CD14-positive monocyte (primary cell): ENCODE measurements at regions not wholly inside any gene's neighbourhood (a gene's known extent, or its start where the extent isn't known, plus 50 kb on each side); places are given as distances from the start of the nearest gene placed in this dataset.

Experiments
- DNase-seq, 3 donors: peaks; one replicate each; pipeline ENCODE4 v3.0.0-alpha.2; 2011 to 2022
- H2AFZ ChIP-seq: 2 replicates; pipeline ENCODE4 v1.6.0; 2012; ENCODE audit warnings: mild to moderate bottlenecking, low read depth, low read length, inconsistent platforms; ENCODE audit not compliant: insufficient read depth, poor library complexity, severe bottlenecking
- H3K27ac ChIP-seq, 2 donors: 1 replicate in 1 of 2; 2 replicates in 1 of 2; pipeline ENCODE4 v1.5.1; 2012 to 2013; ENCODE audit warnings: low read length in 2 of 2, control low read depth in 1 of 2, inconsistent platforms in 1 of 2, low read depth in 1 of 2, mild to moderate bottlenecking in 1 of 2
- H3K27me3 ChIP-seq, 2 donors: one replicate each; pipeline versions ENCODE4 v1.6.0 to v1.6.1; 2011 to 2013; ENCODE audit warnings: low read length in 2 of 2; ENCODE audit not compliant: control insufficient read depth in 2 of 2, insufficient read depth in 2 of 2
- H3K36me3 ChIP-seq, 2 donors: replicated peaks in 1 of 2; 1 replicate in 1 of 2; 2 replicates in 1 of 2; pipeline versions ENCODE4 v1.5.1 to v1.6.1; 2012 to 2013; ENCODE audit warnings: low read length in 2 of 2, control low read depth in 1 of 2, inconsistent platforms in 1 of 2, mild to moderate bottlenecking in 1 of 2; ENCODE audit not compliant: insufficient read depth in 2 of 2, control insufficient read depth in 1 of 2
- H3K4me1 ChIP-seq, 2 donors: 1 replicate in 1 of 2; 2 replicates in 1 of 2; pipeline versions ENCODE4 v1.5.1 to v1.6.1; 2012 to 2013; ENCODE audit warnings: low read length in 2 of 2, control low read depth in 1 of 2, inconsistent platforms in 1 of 2, mild to moderate bottlenecking in 1 of 2, moderate library complexity in 1 of 2; ENCODE audit not compliant: insufficient read depth in 2 of 2, control insufficient read depth in 1 of 2
- H3K4me2 ChIP-seq: replicated peaks from 2 replicates; pipeline ENCODE3; 2012; ENCODE audit warnings: low read length, moderate library complexity, mild to moderate bottlenecking; ENCODE audit not compliant: poor library complexity, severe bottlenecking; ENCODE audit errors: extremely low read depth
- H3K4me3 ChIP-seq, 3 experiments: fragments of 200-600 bp in 1 of 3; sonication (generic) in 1 of 3; replicated peaks in 1 of 3; 1 replicate in 2 of 3; 2 replicates in 1 of 3; pipeline ENCODE4 v1.5.1; 2011 to 2013; ENCODE audit warnings: low read length in 3 of 3, mild to moderate bottlenecking in 3 of 3, control low read depth in 2 of 3, low read depth in 2 of 3, inconsistent platforms in 1 of 3, moderate library complexity in 1 of 3
- H3K79me2 ChIP-seq: 2 replicates; pipeline ENCODE4 v1.6.0; 2012; ENCODE audit warnings: mild to moderate bottlenecking, control low read depth, inconsistent platforms, low read length, moderate library complexity; ENCODE audit not compliant: insufficient read depth
- H3K9ac ChIP-seq: 2 replicates; pipeline ENCODE4 v1.6.0; 2017; ENCODE audit warnings: low read length, mild to moderate bottlenecking; ENCODE audit not compliant: insufficient read depth, poor library complexity, severe bottlenecking
- H3K9me3 ChIP-seq, 2 donors: replicated peaks in 1 of 2; 1 replicate in 1 of 2; 2 replicates in 1 of 2; pipeline versions ENCODE4 v1.5.1 to v1.6.1; 2012 to 2013; ENCODE audit warnings: low read length in 2 of 2, control low read depth in 1 of 2; ENCODE audit not compliant: control insufficient read depth in 1 of 2, insufficient read depth in 1 of 2
- H4K20me1 ChIP-seq: 2 replicates; pipeline ENCODE4 v1.6.0; 2012; ENCODE audit warnings: mild to moderate bottlenecking, low read length, control low read depth, moderate library complexity; ENCODE audit not compliant: insufficient read depth
- H3K27ac Mint-ChIP-seq, 7 donors: one replicate each; pipeline ENCODE4 v1.8.0; 2020; ENCODE audit warnings: mild to moderate bottlenecking in 7 of 7, mixed read lengths in 7 of 7, moderate library complexity in 6 of 7, inconsistent platforms in 2 of 7
- H3K27me3 Mint-ChIP-seq, 3 donors: one replicate each; pipeline ENCODE4 v1.8.0; 2021 to 2022; ENCODE audit warnings: low read depth in 3 of 3, mild to moderate bottlenecking in 3 of 3, mixed read lengths in 3 of 3, moderate library complexity in 3 of 3, inconsistent platforms in 1 of 3
- H3K36me3 Mint-ChIP-seq, 2 donors: one replicate each; pipeline ENCODE4 v1.8.0; 2020; ENCODE audit warnings: mixed read lengths in 2 of 2, inconsistent platforms in 1 of 2, mild to moderate bottlenecking in 1 of 2
- H3K4me1 Mint-ChIP-seq: one replicate; pipeline ENCODE4 v1.8.0; 2020; ENCODE audit warnings: mild to moderate bottlenecking, mixed read lengths
- H3K4me3 Mint-ChIP-seq, 2 donors: one replicate each; pipeline ENCODE4 v1.8.0; 2020; ENCODE audit warnings: mild to moderate bottlenecking in 2 of 2, mixed read lengths in 2 of 2, moderate library complexity in 1 of 2
- H3K9me3 Mint-ChIP-seq, 7 donors: one replicate each; pipeline ENCODE4 v1.8.0; 2020 to 2022; ENCODE audit warnings: mixed read lengths in 7 of 7, mild to moderate bottlenecking in 6 of 7, moderate library complexity in 6 of 7, inconsistent platforms in 2 of 7
- CTCF ChIP-seq: fragments of 200-600 bp; IDR thresholded peaks from one replicate; pipeline ENCODE4 v1.8.0; 2022; ENCODE audit warnings: antibody characterized with exemption, mild to moderate bottlenecking
- WGBS: methylation state at CpG from one replicate; pipeline ENCODE4 v1.1.5; 2013; ENCODE audit warnings: missing lambda C conversion rate; ENCODE audit not compliant: insufficient coverage; 5-methylcytosine and 5-hydroxymethylcytosine counted together
- intact Hi-C, 2 donors: fragments of 100-400 bp; cut with micrococcal nuclease; formaldehyde crosslinking; loops; one replicate each; pipeline versions ENCODE4 v1.15.0 to v1.15.1; 2023

GRCh38 chr19:32178401-32178800 is 167.0 kb upstream of the ZNF507 start:
- no peak overlapping the region for H3K4me3 ChIP-seq
- DNase-seq, result no peak
- H2AFZ ChIP-seq, result no peak overlapping the region
- TF ChIP-seq CTCF, result no peak
- peaks cover 3 to 7% (median 6%) of the 10 kb centered on the region in 3 donors for H3K27me3 Mint-ChIP-seq
- no peaks in the 10 kb centered on the region for H3K4me1 ChIP-seq
- intact Hi-C loops, result no loop called here
- no peak overlapping the region for H3K27ac ChIP-seq
- no peaks in the 10 kb centered on the region for H3K4me1 Mint-ChIP-seq
- no peaks in the 10 kb centered on the region for H3K9me3 ChIP-seq
- H3K27ac Mint-ChIP-seq, result no peak overlapping the region
- no peak overlapping the region for H3K4me2 ChIP-seq
- no peaks in the 10 kb centered on the region for H3K27me3 ChIP-seq
- H3K36me3 Mint-ChIP-seq, result no peaks in the 10 kb centered on the region
- WGBS, result 100% methylated on average over 1 of the region's 5 CpGs
- no peaks in the 10 kb centered on the region for H4K20me1 ChIP-seq
- no peaks in the 10 kb centered on the region for H3K36me3 ChIP-seq
- peaks cover 0 to 3% (median 0%) of the 10 kb centered on the region in 7 donors for H3K9me3 Mint-ChIP-seq
- H3K79me2 ChIP-seq, result no peaks in the 10 kb centered on the region
- H3K9ac ChIP-seq, result no peak overlapping the region
- no peak overlapping the region for H3K4me3 Mint-ChIP-seq

GRCh38 chr19:32178956-32179355 is 166.5 kb upstream of the ZNF507 start:
- H3K27ac Mint-ChIP-seq, result no peak overlapping the region
- H3K9me3 Mint-ChIP-seq, result peaks cover 0 to 4% (median 1%) of the 10 kb centered on the region in 7 donors
- Histone ChIP-seq H3K79me2 (no peaks in the 10 kb centered on the region), H4K20me1 (no peaks in the 10 kb centered on the region), H3K4me1 (no peaks in the 10 kb centered on the region), H3K4me2 (no peak overlapping the region), H3K36me3 (no peaks in the 10 kb centered on the region), H3K9me3 (no peaks in the 10 kb centered on the region), H3K27me3 (no peaks in the 10 kb centered on the region), H3K9ac (no peak overlapping the region), H2AFZ (no peak overlapping the region), H3K27ac (no peak overlapping the region), H3K4me3 (no peak overlapping the region)
- WGBS, result 85% methylated on average over 5 of the region's 7 CpGs
- intact Hi-C loops, result no loop called here
- no peak for TF ChIP-seq CTCF
- peaks cover 3 to 7% (median 6%) of the 10 kb centered on the region in 3 donors for H3K27me3 Mint-ChIP-seq
- H3K4me1 Mint-ChIP-seq, result no peaks in the 10 kb centered on the region
- DNase-seq, result no peak
- H3K36me3 Mint-ChIP-seq, result no peaks in the 10 kb centered on the region
- H3K4me3 Mint-ChIP-seq, result no peak overlapping the region
